Liver (tissue), 3 donors: ENCODE measurements at regions not wholly inside any gene's neighbourhood (a gene's known extent, or its start where the extent isn't known, plus 50 kb on each side); places are given as distances from the start of the nearest gene placed in this dataset.

Experiments used
- EGR1 ChIP-seq, 2 donors: IDR thresholded peaks; 2 replicates each; pipeline ENCODE4 v1.6.1; 2016 to 2018; ENCODE audit warnings: antibody characterized with exemption in 2 of 2, low read depth in 2 of 2
- GABPA ChIP-seq, 2 donors: IDR thresholded peaks in 1 of 2; conservative IDR thresholded peaks in 1 of 2; 2 replicates each; pipeline ENCODE4 v1.6.1; 2016; ENCODE audit warnings: antibody characterized with exemption in 2 of 2, mild to moderate bottlenecking in 1 of 2, moderate library complexity in 1 of 2
- HNF4G ChIP-seq: IDR thresholded peaks from 2 replicates; pipeline ENCODE4 v1.6.1; 2016; ENCODE audit warnings: antibody characterized with exemption
- JUND ChIP-seq, 2 donors: IDR thresholded peaks; 2 replicates each; pipeline ENCODE4 v1.6.1; 2016; ENCODE audit warnings: antibody characterized with exemption in 2 of 2
- SP1 ChIP-seq: IDR thresholded peaks from 2 replicates; pipeline ENCODE4 v1.6.1; 2018; ENCODE audit warnings: antibody characterized with exemption, mild to moderate bottlenecking
- YY1 ChIP-seq: IDR thresholded peaks from 2 replicates; pipeline ENCODE4 v1.6.1; 2016; ENCODE audit warnings: antibody characterized with exemption, mild to moderate bottlenecking
- TF ChIP-seq, protein P1 (sequence below): fragments of 150-350 bp; IDR thresholded peaks from 2 replicates; pipeline ENCODE4 v1.5.1; 2017; ENCODE audit warnings: improper control_type of control experiment, low read depth, low read length; ENCODE audit not compliant: missing input control
- donor health status: healthy.
- donor health status: healthy.

DNA sequence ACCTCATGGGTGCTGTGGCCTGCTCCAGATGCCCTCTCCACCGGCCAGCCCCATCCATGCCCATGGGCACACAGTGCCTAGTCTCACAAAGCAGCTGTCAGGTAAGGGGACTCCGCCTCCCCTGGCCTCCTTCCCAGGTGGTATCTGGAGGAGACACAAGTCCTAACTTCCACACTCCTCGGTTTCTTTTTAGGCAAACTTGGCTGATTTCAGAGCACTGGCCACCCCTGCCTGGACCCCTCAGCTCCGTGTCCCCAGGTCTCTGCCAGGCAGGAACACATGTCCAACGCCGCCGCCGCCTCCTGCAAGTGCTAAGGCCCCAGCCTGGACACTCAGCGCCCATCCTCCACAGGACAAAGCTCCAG is 324.1 kb upstream of the DIO3 start:
- TF ChIP-seq SP1: no peak
- TF ChIP-seq, protein P1, sequence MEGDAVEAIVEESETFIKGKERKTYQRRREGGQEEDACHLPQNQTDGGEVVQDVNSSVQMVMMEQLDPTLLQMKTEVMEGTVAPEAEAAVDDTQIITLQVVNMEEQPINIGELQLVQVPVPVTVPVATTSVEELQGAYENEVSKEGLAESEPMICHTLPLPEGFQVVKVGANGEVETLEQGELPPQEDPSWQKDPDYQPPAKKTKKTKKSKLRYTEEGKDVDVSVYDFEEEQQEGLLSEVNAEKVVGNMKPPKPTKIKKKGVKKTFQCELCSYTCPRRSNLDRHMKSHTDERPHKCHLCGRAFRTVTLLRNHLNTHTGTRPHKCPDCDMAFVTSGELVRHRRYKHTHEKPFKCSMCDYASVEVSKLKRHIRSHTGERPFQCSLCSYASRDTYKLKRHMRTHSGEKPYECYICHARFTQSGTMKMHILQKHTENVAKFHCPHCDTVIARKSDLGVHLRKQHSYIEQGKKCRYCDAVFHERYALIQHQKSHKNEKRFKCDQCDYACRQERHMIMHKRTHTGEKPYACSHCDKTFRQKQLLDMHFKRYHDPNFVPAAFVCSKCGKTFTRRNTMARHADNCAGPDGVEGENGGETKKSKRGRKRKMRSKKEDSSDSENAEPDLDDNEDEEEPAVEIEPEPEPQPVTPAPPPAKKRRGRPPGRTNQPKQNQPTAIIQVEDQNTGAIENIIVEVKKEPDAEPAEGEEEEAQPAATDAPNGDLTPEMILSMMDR: no peak
- TF ChIP-seq YY1: no peak
- TF ChIP-seq JUND (IDR thresholded peaks at IDR 0.05): no peak
- no peak for TF ChIP-seq HNF4G
- TF ChIP-seq EGR1 (IDR thresholded peaks at IDR 0.05; ENCODE audit: low read depth in 2 of 2): no peak
- no peak for TF ChIP-seq GABPA (IDR thresholded peaks at IDR 0.05 in 1 of 2, conservative IDR thresholded peaks at IDR 0.05 in 1 of 2)
